B cell (primary cell): ENCODE measurements at regions not wholly inside any gene's neighbourhood (a gene's known extent, or its start where the extent isn't known, plus 50 kb on each side); places are given as distances from the start of the nearest gene placed in this dataset.

Experiments
- CTCF ChIP-seq: fragments of 200-600 bp; IDR thresholded peaks from one replicate; pipeline ENCODE4 v1.8.0; 2022; ENCODE audit warnings: antibody characterized with exemption, mild to moderate bottlenecking
- EZH2 ChIP-seq: IDR thresholded peaks from 2 replicates; pipeline ENCODE4 v1.6.1; 2012; ENCODE audit warnings: borderline replicate concordance, low read depth, mild to moderate bottlenecking, moderate library complexity, low read length; ENCODE audit not compliant: insufficient read depth, poor library complexity, severe bottlenecking

- TF ChIP-seq CTCF (no peak), EZH2 (no peak)
Observed at GRCh38 chr14:84250893-84251292, 1279.1 kb upstream of the FLRT2 start.
